ENCODE measurements at regions not wholly inside any gene's neighbourhood (a gene's known extent, or its start where the extent isn't known, plus 50 kb on each side); places are given as distances from the start of the nearest gene placed in this dataset.
A peak's percentile ranks its signal among the peaks of the same experiment; 100 is the strongest.

DNA sequence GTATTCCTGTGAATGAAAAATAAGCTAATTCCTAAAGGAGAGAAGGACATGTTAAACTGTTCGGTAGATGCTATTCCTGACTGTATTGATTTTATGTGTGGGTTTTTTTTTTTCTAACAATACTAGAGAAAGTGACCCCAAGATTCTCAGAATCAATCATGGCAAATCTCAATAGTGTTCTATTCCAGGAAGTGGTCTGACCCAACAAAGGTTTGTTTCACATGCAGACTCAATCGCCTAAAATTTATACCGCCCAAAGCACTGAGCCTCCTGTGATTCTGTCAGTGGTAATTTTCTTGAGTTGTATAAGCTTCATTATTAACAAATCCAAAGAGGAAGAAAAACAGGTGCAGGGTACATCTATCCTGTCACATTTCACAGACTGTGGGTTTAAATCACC is 293.7 kb downstream of the SUCLA2 start:
- Histone ChIP-seq H3K36me3 (ENCODE audit: insufficient read depth, low read length) (no peaks in the 10 kb centered on the region), H4K20me1 (ENCODE audit: insufficient read depth, low read length) (no peaks in the 10 kb centered on the region), H3K4me3 (ENCODE audit: insufficient read depth, low read depth, low read length) (no peak overlapping the region), H3K4me1 (ENCODE audit: insufficient read depth, low read length) (no peaks in the 10 kb centered on the region), H3K27ac (ENCODE audit: low read depth, low read length) (no peak overlapping the region), H3K9ac (ENCODE audit: low read length) (no peak overlapping the region), H3K4me2 (ENCODE audit: low read length) (no peak overlapping the region), H3K79me2 (ENCODE audit: insufficient read depth, low read length) (no peaks in the 10 kb centered on the region), H2AFZ (ENCODE audit: low read depth, low read length) (no peak overlapping the region), H3K27me3 (ENCODE audit: insufficient read depth, low read length) (no peaks in the 10 kb centered on the region), H3K9me3 (ENCODE audit: insufficient read depth, low read depth, low read length) (no peaks in the 10 kb centered on the region)
- H3K4me3 Mint-ChIP-seq (ENCODE audit: unreplicated experiment): no peak overlapping the region
- no peak overlapping the region for H3K27ac Mint-ChIP-seq (ENCODE audit: unreplicated experiment)
- DNase-seq (ENCODE audit: low read depth) (no peak), FAIRE-seq (no peak)
- H3K36me3 Mint-ChIP-seq (ENCODE audit: low read depth, unreplicated experiment): peaks cover 1% of the 10 kb centered on the region
- no peak for TF ChIP-seq EZH2 (IDR thresholded peaks at IDR 0.05; ENCODE audit: insufficient read depth, low read length)
- TF ChIP-seq, protein P1, sequence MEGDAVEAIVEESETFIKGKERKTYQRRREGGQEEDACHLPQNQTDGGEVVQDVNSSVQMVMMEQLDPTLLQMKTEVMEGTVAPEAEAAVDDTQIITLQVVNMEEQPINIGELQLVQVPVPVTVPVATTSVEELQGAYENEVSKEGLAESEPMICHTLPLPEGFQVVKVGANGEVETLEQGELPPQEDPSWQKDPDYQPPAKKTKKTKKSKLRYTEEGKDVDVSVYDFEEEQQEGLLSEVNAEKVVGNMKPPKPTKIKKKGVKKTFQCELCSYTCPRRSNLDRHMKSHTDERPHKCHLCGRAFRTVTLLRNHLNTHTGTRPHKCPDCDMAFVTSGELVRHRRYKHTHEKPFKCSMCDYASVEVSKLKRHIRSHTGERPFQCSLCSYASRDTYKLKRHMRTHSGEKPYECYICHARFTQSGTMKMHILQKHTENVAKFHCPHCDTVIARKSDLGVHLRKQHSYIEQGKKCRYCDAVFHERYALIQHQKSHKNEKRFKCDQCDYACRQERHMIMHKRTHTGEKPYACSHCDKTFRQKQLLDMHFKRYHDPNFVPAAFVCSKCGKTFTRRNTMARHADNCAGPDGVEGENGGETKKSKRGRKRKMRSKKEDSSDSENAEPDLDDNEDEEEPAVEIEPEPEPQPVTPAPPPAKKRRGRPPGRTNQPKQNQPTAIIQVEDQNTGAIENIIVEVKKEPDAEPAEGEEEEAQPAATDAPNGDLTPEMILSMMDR (IDR thresholded peaks at IDR 0.05; ENCODE audit: insufficient read depth, low read depth, low read length): no peak
- H3K4me1 Mint-ChIP-seq (ENCODE audit: low read depth, unreplicated experiment): peaks cover 9% of the 10 kb centered on the region
- H3K27me3 Mint-ChIP-seq (ENCODE audit: low read depth, unreplicated experiment): no peaks in the 10 kb centered on the region
- peaks cover 8% of the 10 kb centered on the region for H3K9me3 Mint-ChIP-seq (ENCODE audit: unreplicated experiment)

DNA sequence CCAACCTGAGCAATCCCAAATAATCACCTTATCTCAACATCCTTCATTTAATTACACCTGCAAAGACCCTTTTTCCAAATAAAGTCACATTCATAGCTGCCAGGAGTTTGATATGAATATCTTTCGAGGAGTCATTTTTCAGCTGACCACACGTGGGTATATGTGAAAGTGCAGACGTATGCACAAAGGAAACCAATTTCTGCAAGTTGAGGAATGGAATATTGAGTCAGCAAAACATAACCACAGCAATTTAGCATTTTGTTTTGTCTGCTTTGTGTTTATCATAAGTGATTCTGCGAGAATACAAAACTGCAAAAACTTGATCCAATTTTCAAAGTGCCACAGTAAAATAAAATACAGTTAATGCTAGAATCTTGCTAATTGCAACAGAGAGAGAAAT is 295.9 kb downstream of the SUCLA2 start:
- Histone ChIP-seq H3K36me3 (ENCODE audit: insufficient read depth, low read length) (no peaks in the 10 kb centered on the region), H3K9me3 (ENCODE audit: insufficient read depth, low read depth, low read length) (no peaks in the 10 kb centered on the region), H3K9ac (ENCODE audit: low read length) (no peak overlapping the region), H3K4me2 (ENCODE audit: low read length) (no peak overlapping the region), H3K4me3 (ENCODE audit: insufficient read depth, low read depth, low read length) (no peak overlapping the region), H3K79me2 (ENCODE audit: insufficient read depth, low read length) (no peaks in the 10 kb centered on the region), H3K27ac (ENCODE audit: low read depth, low read length) (no peak overlapping the region), H3K4me1 (ENCODE audit: insufficient read depth, low read length) (no peaks in the 10 kb centered on the region), H2AFZ (ENCODE audit: low read depth, low read length) (no peak overlapping the region), H4K20me1 (ENCODE audit: insufficient read depth, low read length) (no peaks in the 10 kb centered on the region), H3K27me3 (ENCODE audit: insufficient read depth, low read length) (no peaks in the 10 kb centered on the region)
- H3K36me3 Mint-ChIP-seq (ENCODE audit: low read depth, unreplicated experiment): no peaks in the 10 kb centered on the region
- FAIRE-seq: no peak
- no peaks in the 10 kb centered on the region for H3K27me3 Mint-ChIP-seq (ENCODE audit: low read depth, unreplicated experiment)
- TF ChIP-seq EZH2 (IDR thresholded peaks at IDR 0.05; ENCODE audit: insufficient read depth, low read length): no peak
- TF ChIP-seq, protein P1 (IDR thresholded peaks at IDR 0.05; ENCODE audit: insufficient read depth, low read depth, low read length): no peak
- peaks cover 2% of the 10 kb centered on the region for H3K9me3 Mint-ChIP-seq (ENCODE audit: unreplicated experiment)
- peak; percentile 13 for DNase-seq (ENCODE audit: low read depth)
- H3K4me1 Mint-ChIP-seq (ENCODE audit: low read depth, unreplicated experiment): peaks cover 9% of the 10 kb centered on the region
- no peak overlapping the region for H3K4me3 Mint-ChIP-seq (ENCODE audit: unreplicated experiment)
- H3K27ac Mint-ChIP-seq (ENCODE audit: unreplicated experiment): no peak overlapping the region

- peaks cover 1% of the 10 kb centered on the region for H3K4me1 Mint-ChIP-seq (ENCODE audit: low read depth, unreplicated experiment)
- no peaks in the 10 kb centered on the region for H3K9me3 ChIP-seq (ENCODE audit: insufficient read depth, low read depth, low read length)
- H3K4me1 ChIP-seq (ENCODE audit: insufficient read depth, low read length): no peaks in the 10 kb centered on the region
- H3K4me3 Mint-ChIP-seq (ENCODE audit: unreplicated experiment): no peak overlapping the region
- H3K4me2 ChIP-seq (ENCODE audit: low read length): no peak overlapping the region
- no peaks in the 10 kb centered on the region for H3K27me3 ChIP-seq (ENCODE audit: insufficient read depth, low read length)
- no peaks in the 10 kb centered on the region for H3K36me3 ChIP-seq (ENCODE audit: insufficient read depth, low read length)
- no peaks in the 10 kb centered on the region for H4K20me1 ChIP-seq (ENCODE audit: insufficient read depth, low read length)
- TF ChIP-seq EZH2 (IDR thresholded peaks at IDR 0.05; ENCODE audit: insufficient read depth, low read length): no peak
- TF ChIP-seq, protein P1 (IDR thresholded peaks at IDR 0.05; ENCODE audit: insufficient read depth, low read depth, low read length): no peak
- no peaks in the 10 kb centered on the region for H3K27me3 Mint-ChIP-seq (ENCODE audit: low read depth, unreplicated experiment)
- FAIRE-seq: no peak
- H3K27ac Mint-ChIP-seq (ENCODE audit: unreplicated experiment): no peak overlapping the region
- no peak overlapping the region for H3K9ac ChIP-seq (ENCODE audit: low read length)
- no peak overlapping the region for H3K27ac ChIP-seq (ENCODE audit: low read depth, low read length)
- no peak for DNase-seq (ENCODE audit: low read depth)
- H3K4me3 ChIP-seq (ENCODE audit: insufficient read depth, low read depth, low read length): no peak overlapping the region
- no peaks in the 10 kb centered on the region for H3K36me3 Mint-ChIP-seq (ENCODE audit: low read depth, unreplicated experiment)
- no peaks in the 10 kb centered on the region for H3K79me2 ChIP-seq (ENCODE audit: insufficient read depth, low read length)
- H2AFZ ChIP-seq (ENCODE audit: low read depth, low read length): no peak overlapping the region
- H3K9me3 Mint-ChIP-seq (ENCODE audit: unreplicated experiment): peaks cover 1% of the 10 kb centered on the region
Observed at GRCh38 chr13:47696674-47697073, 304.4 kb downstream of the SUCLA2 start.

Data from astrocyte (in vitro differentiated cells and primary cell).